HG02588 (cell line): ENCODE measurements at regions not wholly inside any gene's neighbourhood (a gene's known extent, or its start where the extent isn't known, plus 50 kb on each side); places are given as distances from the start of the nearest gene placed in this dataset.
"Not testable (repeated sequence)": the region's sequence is repeated elsewhere in the genome, so short reads cannot be mapped to it uniquely, and the experiment has no call there.

Experiments used
- ATAC-seq: cut with Tn5 transposase; IDR thresholded peaks from one replicate; pipeline ENCODE4 v1.9.1; 2021; ENCODE audit warnings: mild to moderate bottlenecking, moderate library complexity; ENCODE audit not compliant: unreplicated experiment

- ATAC-seq = no peak
These were observed 140.8 kb upstream of the SLC35G4 start for GRCh38 chr18:11468617-11469016.

- ATAC-seq = no peak
These were observed 141.3 kb upstream of the SLC35G4 start for GRCh38 chr18:11468120-11468519.

GRCh38 chr18:11467611-11468010 lies 141.8 kb upstream of the SLC35G4 start:
- ATAC-seq = no peak

- ATAC-seq = no peak
These were observed 145.3 kb upstream of the SLC35G4 start for GRCh38 chr18:11464129-11464528.

- ATAC-seq = no peak
These were observed 150.9 kb upstream of the SLC35G4 start for GRCh38 chr18:11458447-11458846.

- ATAC-seq = not testable (repeated sequence)
These were observed 151.5 kb upstream of the SLC35G4 start for GRCh38 chr18:11457853-11458252.

GRCh38 chr18:11454040-11454439 lies 155.4 kb upstream of the SLC35G4 start:
- no peak for ATAC-seq

- not testable (repeated sequence) for ATAC-seq
These were observed 165.2 kb upstream of the SLC35G4 start for GRCh38 chr18:11444169-11444568.

GRCh38 chr18:11437046-11437445 lies 172.3 kb upstream of the SLC35G4 start:
- ATAC-seq = no peak

GRCh38 chr18:11432360-11432811 lies 177.0 kb upstream of the SLC35G4 start:
- ATAC-seq = no peak

GRCh38 chr18:11429876-11430275 lies 179.5 kb upstream of the SLC35G4 start:
- no peak for ATAC-seq

- no peak for ATAC-seq
These were observed 184.2 kb upstream of the SLC35G4 start for GRCh38 chr18:11425211-11425610.

- no peak for ATAC-seq
These were observed 190.1 kb upstream of the SLC35G4 start for GRCh38 chr18:11419338-11419737.

- ATAC-seq = no peak
These were observed 196.6 kb upstream of the SLC35G4 start for GRCh38 chr18:11412811-11413210.

- ATAC-seq = no peak
These were observed 198.3 kb upstream of the SLC35G4 start for GRCh38 chr18:11411048-11411447.

- ATAC-seq = no peak
These were observed 200.8 kb upstream of the SLC35G4 start for GRCh38 chr18:11408555-11409065.

- no peak for ATAC-seq
These were observed 201.5 kb upstream of the SLC35G4 start for GRCh38 chr18:11407940-11408339.

GRCh38 chr18:11405804-11406203 lies 203.6 kb upstream of the SLC35G4 start:
- no peak for ATAC-seq

- ATAC-seq = no peak
These were observed 208.7 kb upstream of the SLC35G4 start for GRCh38 chr18:11400703-11401102.

- ATAC-seq = no peak
These were observed 210.8 kb upstream of the SLC35G4 start for GRCh38 chr18:11398625-11399024.

GRCh38 chr18:11392980-11393885 lies 216.2 kb upstream of the SLC35G4 start:
- no peak for ATAC-seq

GRCh38 chr18:11392292-11392691 lies 217.1 kb upstream of the SLC35G4 start:
- ATAC-seq = no peak
